C4-2B (cell line): ENCODE measurements at regions not wholly inside any gene's neighbourhood (a gene's known extent, or its start where the extent isn't known, plus 50 kb on each side); places are given as distances from the start of the nearest gene placed in this dataset.

ENCODE experiments used
- CTCF ChIP-seq: fragments of 450-650 bp; conservative IDR thresholded peaks from 2 replicates; pipeline ENCODE4 v1.5.1; 2017; ENCODE audit warnings: mild to moderate bottlenecking
- ZFX ChIP-seq: fragments of 450-650 bp; IDR thresholded peaks from 2 replicates; pipeline ENCODE4 v1.6.1; 2017

GRCh38 chr4:18630218-18631110, 608.9 kb upstream of the LCORL start:
- TF ChIP-seq CTCF (no peak), ZFX (no peak)
